H1 (cell line): ENCODE measurements at regions not wholly inside any gene's neighbourhood (a gene's known extent, or its start where the extent isn't known, plus 50 kb on each side); places are given as distances from the start of the nearest gene placed in this dataset.

ENCODE experiments used
- CTCF ChIP-seq, 3 experiments: IDR thresholded peaks; 1 replicate in 2 of 3; 2 replicates in 1 of 3; pipeline versions ENCODE4 v1.5.1 to v1.6.1; 2011; ENCODE audit warnings: low read length in 3 of 3, mild to moderate bottlenecking in 3 of 3, inconsistent platforms in 2 of 3, low read depth in 1 of 3, moderate library complexity in 1 of 3; ENCODE audit not compliant: insufficient read depth in 1 of 3; ENCODE audit errors: control extremely low read depth in 1 of 3

- TF ChIP-seq CTCF (IDR thresholded peaks at IDR 0.05; ENCODE audit: control extremely low read depth in 1 of 3, insufficient read depth in 1 of 3, low read depth in 1 of 3, low read length in 3 of 3): no peak
These were observed 129.6 kb upstream of the MKLN1 start (continued) for GRCh38 chr7:131197920-131198615.
